ENCODE measurements at regions not wholly inside any gene's neighbourhood (a gene's known extent, or its start where the extent isn't known, plus 50 kb on each side); places are given as distances from the start of the nearest gene placed in this dataset.

GRCh38 chr1:118486199-118486598, 301.2 kb upstream of the SPAG17 start:
- no peaks in the 10 kb centered on the region for H3K36me3 ChIP-seq
- no peaks in the 10 kb centered on the region for H3K9me3 ChIP-seq
- H3K4me1 ChIP-seq: peaks cover 0 to 8% (median 0%) of the 10 kb centered on the region in 3 donors
- no peak for DNase-seq
- TF ChIP-seq CTCF (IDR thresholded peaks at IDR 0.05): no peak
- no peak for TF ChIP-seq POLR2A (IDR thresholded peaks at IDR 0.05)
- no peak overlapping the region for H3K27ac ChIP-seq
- intact Hi-C loops (cut with DNase I): no loop called here
- H3K4me3 ChIP-seq: no peak overlapping the region
- no peaks in the 10 kb centered on the region for H3K27me3 ChIP-seq
- WGBS, 2 donors: 26 to 34% methylated on average over 7 of the region's 7 CpGs

GRCh38 chr1:118485757-118486156, 300.7 kb upstream of the SPAG17 start:
- no peak overlapping the region for H3K4me3 ChIP-seq
- WGBS, 2 donors: 11 to 22% methylated on average over 1 of the region's 1 CpG
- TF ChIP-seq POLR2A (IDR thresholded peaks at IDR 0.05) (no peak), CTCF (IDR thresholded peaks at IDR 0.05) (no peak)
- no peaks in the 10 kb centered on the region for H3K27me3 ChIP-seq
- no peaks in the 10 kb centered on the region for H3K36me3 ChIP-seq
- intact Hi-C loops (cut with DNase I): no loop called here
- DNase-seq: no peak
- peaks cover 0 to 8% (median 0%) of the 10 kb centered on the region in 3 donors for H3K4me1 ChIP-seq
- H3K27ac ChIP-seq: no peak overlapping the region
- no peaks in the 10 kb centered on the region for H3K9me3 ChIP-seq

GRCh38 chr1:118484893-118485292, 299.9 kb upstream of the SPAG17 start:
- no peak for DNase-seq
- Histone ChIP-seq H3K36me3 (no peaks in the 10 kb centered on the region), H3K27ac (no peak overlapping the region), H3K9me3 (no peaks in the 10 kb centered on the region), H3K4me1 (peaks cover 0 to 8% (median 0%) of the 10 kb centered on the region in 3 donors), H3K27me3 (no peaks in the 10 kb centered on the region), H3K4me3 (no peak overlapping the region)
- WGBS, 2 donors: 27 to 54% methylated on average over 1 of the region's 1 CpG
- no peak for TF ChIP-seq POLR2A (IDR thresholded peaks at IDR 0.05)
- no peak for TF ChIP-seq CTCF (IDR thresholded peaks at IDR 0.05)
- intact Hi-C loops (cut with DNase I): no loop called here

- Histone ChIP-seq H3K27ac (no peak overlapping the region), H3K27me3 (no peaks in the 10 kb centered on the region), H3K36me3 (no peaks in the 10 kb centered on the region), H3K4me1 (peaks cover 0 to 8% (median 0%) of the 10 kb centered on the region in 3 donors), H3K9me3 (no peaks in the 10 kb centered on the region), H3K4me3 (no peak overlapping the region)
- DNase-seq: no peak
- intact Hi-C loops (cut with DNase I): no loop called here
- WGBS, 2 donors: 70% methylated on average over 3 of the region's 3 CpGs
- TF ChIP-seq CTCF (IDR thresholded peaks at IDR 0.05) (no peak), POLR2A (IDR thresholded peaks at IDR 0.05) (no peak)
Measured at GRCh38 chr1:118483245-118484006, 298.4 kb upstream of the SPAG17 start.

- 49 to 51% methylated on average over 2 of the region's 2 CpGs for whole genome bisulfite sequencing, 2 donors
Measured at GRCh38 chr1:118481126-118481525, 296.1 kb upstream of the SPAG17 start.

More at GRCh38 chr1:118481126-118481525, 296.1 kb upstream of the SPAG17 start:
- no peak for DNase-seq
- Histone ChIP-seq H3K27ac (no peak overlapping the region), H3K4me3 (no peak overlapping the region), H3K36me3 (no peaks in the 10 kb centered on the region), H3K9me3 (peaks cover 0 to under 1% (median 0%) of the 10 kb centered on the region in 3 donors), H3K27me3 (no peaks in the 10 kb centered on the region), H3K4me1 (peaks cover 0 to 4% (median 0%) of the 10 kb centered on the region in 3 donors)
- no peak for TF ChIP-seq CTCF (IDR thresholded peaks at IDR 0.05)
- no peak for TF ChIP-seq POLR2A (IDR thresholded peaks at IDR 0.05)
- intact Hi-C loops (cut with DNase I): no loop called here

Measured in esophagus squamous epithelium (tissue), 5 donors.